HEK293 (cell line): ENCODE measurements at regions not wholly inside any gene's neighbourhood (a gene's known extent, or its start where the extent isn't known, plus 50 kb on each side); places are given as distances from the start of the nearest gene placed in this dataset.

Experiments
- CTCF ChIA-PET: fragments of 350-600 bp; formaldehyde crosslinking; extraction: SDS; loops from one replicate; lab custom pipeline; 2021; ENCODE audit warnings: antibody characterized with exemption; lab: Yijun Ruan, JAX
- POLR2A ChIA-PET: fragments of 300-600 bp; formaldehyde crosslinking; extraction: SDS; loops from one replicate; lab custom pipeline; 2020; ENCODE audit warnings: antibody characterized with exemption, inconsistent platforms; lab: Yijun Ruan, JAX
- H3K27ac ChIP-seq: fragments of 200-500 bp; sonication (Bioruptor generic); 2 replicates; pipeline ENCODE4 v1.5.1; 2014; ENCODE audit warnings: low read depth, low read length, control low read depth, inconsistent platforms; ENCODE audit errors: extremely low read depth
- H3K36me3 ChIP-seq, 2 experiments: fragments of 200-500 bp in 1 of 2; sonication (Bioruptor generic) in 1 of 2; 1 replicate in 1 of 2; 2 replicates in 1 of 2; pipeline ENCODE4 v1.5.1; 2014 to 2017; ENCODE audit warnings: inconsistent platforms in 2 of 2, low read length in 2 of 2; ENCODE audit not compliant: control insufficient read depth in 2 of 2, insufficient read depth in 1 of 2
- H3K4me1 ChIP-seq: fragments of 200-500 bp; sonication (Bioruptor generic); 2 replicates; pipeline ENCODE4 v1.5.1; 2014; ENCODE audit warnings: mild to moderate bottlenecking, low read length, inconsistent platforms; ENCODE audit not compliant: control insufficient read depth, insufficient read depth
- H3K4me3 ChIP-seq: 2 replicates; pipeline ENCODE4 v1.5.1; 2011; ENCODE audit warnings: low read depth, mild to moderate bottlenecking, control low read depth, low read length, moderate library complexity
- H3K9me3 ChIP-seq: fragments of 200-500 bp; sonication (Bioruptor generic); 2 replicates; pipeline ENCODE4 v1.5.1; 2014; ENCODE audit warnings: low read depth, low read length, inconsistent platforms; ENCODE audit not compliant: control insufficient read depth, insufficient read depth
- GLI2 ChIP-seq: fragments of 450-650 bp; formaldehyde crosslinking; IDR thresholded peaks from 2 replicates; pipeline ENCODE4; 2017; ENCODE audit warnings: missing biosample characterization, missing genetic modification characterization, low read depth, borderline replicate concordance
- HOXC10 ChIP-seq: sonication (generic); formaldehyde crosslinking; IDR thresholded peaks from 2 replicates; pipeline ENCODE4 v1.8.1; 2023; ENCODE audit warnings: mild to moderate bottlenecking, missing genetic modification reagents
- KLF1 ChIP-seq: fragments of 450-650 bp; formaldehyde crosslinking; IDR thresholded peaks from 2 replicates; pipeline ENCODE4 v1.5.1; 2016; ENCODE audit warnings: missing biosample characterization, missing genetic modification characterization
- OVOL3 ChIP-seq: fragments of 450-650 bp; formaldehyde crosslinking; IDR thresholded peaks from 2 replicates; pipeline ENCODE4 v1.5.1; 2016; ENCODE audit warnings: missing biosample characterization, missing genetic modification characterization
- RBAK ChIP-seq: fragments of 450-650 bp; formaldehyde crosslinking; IDR thresholded peaks from 2 replicates; pipeline ENCODE4 v1.5.1; 2016; ENCODE audit warnings: missing biosample characterization, missing genetic modification characterization
- SCRT2 ChIP-seq: fragments of 450-650 bp; formaldehyde crosslinking; IDR thresholded peaks from 2 replicates; pipeline ENCODE4 v1.5.1; 2016; ENCODE audit warnings: missing biosample characterization, missing genetic modification characterization
- ZIC2 ChIP-seq: fragments of 450-650 bp; formaldehyde crosslinking; IDR thresholded peaks from 2 replicates; pipeline ENCODE4 v1.5.1; 2016; ENCODE audit warnings: missing biosample characterization, missing genetic modification characterization
- ZNF10 ChIP-seq: fragments of 450-650 bp; formaldehyde crosslinking; IDR thresholded peaks from 2 replicates; pipeline ENCODE4 v1.5.1; 2017; ENCODE audit warnings: missing biosample characterization, missing genetic modification characterization
- ZNF140 ChIP-seq: fragments of 450-650 bp; formaldehyde crosslinking; IDR thresholded peaks from 2 replicates; pipeline ENCODE4 v1.5.1; 2016; ENCODE audit warnings: missing biosample characterization, missing genetic modification characterization
- ZNF157 ChIP-seq: fragments of 450-650 bp; formaldehyde crosslinking; IDR thresholded peaks from 2 replicates; pipeline ENCODE4 v1.5.1; 2016; ENCODE audit warnings: missing biosample characterization, missing genetic modification characterization
- ZNF223 ChIP-seq: fragments of 450-650 bp; formaldehyde crosslinking; IDR thresholded peaks from 2 replicates; pipeline ENCODE4 v1.5.1; 2016; ENCODE audit warnings: missing biosample characterization, missing genetic modification characterization
- ZNF354C ChIP-seq: fragments of 450-650 bp; formaldehyde crosslinking; IDR thresholded peaks from 2 replicates; pipeline ENCODE4 v1.5.1; 2016; ENCODE audit warnings: missing biosample characterization, missing genetic modification characterization, low read depth, borderline replicate concordance
- ZNF544 ChIP-seq: fragments of 450-650 bp; formaldehyde crosslinking; IDR thresholded peaks from 2 replicates; pipeline ENCODE4 v1.5.0; 2017; ENCODE audit warnings: missing biosample characterization, missing genetic modification characterization
- ZNF610 ChIP-seq: fragments of 450-650 bp; formaldehyde crosslinking; IDR thresholded peaks from 2 replicates; pipeline ENCODE4 v1.5.1; 2016; ENCODE audit warnings: missing biosample characterization, missing genetic modification characterization, borderline replicate concordance
- ZNF658 ChIP-seq: fragments of 450-650 bp; formaldehyde crosslinking; IDR thresholded peaks from 2 replicates; pipeline ENCODE4; 2016; ENCODE audit warnings: missing biosample characterization, missing genetic modification characterization
- ZNF701 ChIP-seq: fragments of 450-650 bp; formaldehyde crosslinking; IDR thresholded peaks from 2 replicates; pipeline ENCODE4 v1.5.1; 2016; ENCODE audit warnings: missing biosample characterization, missing genetic modification characterization
- ZNF76 ChIP-seq: fragments of 450-650 bp; formaldehyde crosslinking; IDR thresholded peaks from 2 replicates; pipeline ENCODE4; 2016; ENCODE audit warnings: low read depth, missing biosample characterization, missing genetic modification characterization, borderline replicate concordance
- TF ChIP-seq, protein P1 (sequence below): fragments of 450-650 bp; formaldehyde crosslinking; IDR thresholded peaks from 2 replicates; pipeline ENCODE4 v1.5.1; 2016; ENCODE audit warnings: missing biosample characterization, missing genetic modification characterization
- TF ChIP-seq, protein P2 (sequence below): fragments of 450-650 bp; formaldehyde crosslinking; optimal IDR thresholded peaks from 2 replicates; pipeline ENCODE3; 2016; ENCODE audit warnings: missing biosample characterization, mild to moderate bottlenecking, missing genetic modification characterization
- TF ChIP-seq, protein P3 (sequence below): fragments of 450-650 bp; formaldehyde crosslinking; IDR thresholded peaks from 2 replicates; pipeline ENCODE4 v1.5.1; 2016; ENCODE audit warnings: missing biosample characterization, missing genetic modification characterization

DNA sequence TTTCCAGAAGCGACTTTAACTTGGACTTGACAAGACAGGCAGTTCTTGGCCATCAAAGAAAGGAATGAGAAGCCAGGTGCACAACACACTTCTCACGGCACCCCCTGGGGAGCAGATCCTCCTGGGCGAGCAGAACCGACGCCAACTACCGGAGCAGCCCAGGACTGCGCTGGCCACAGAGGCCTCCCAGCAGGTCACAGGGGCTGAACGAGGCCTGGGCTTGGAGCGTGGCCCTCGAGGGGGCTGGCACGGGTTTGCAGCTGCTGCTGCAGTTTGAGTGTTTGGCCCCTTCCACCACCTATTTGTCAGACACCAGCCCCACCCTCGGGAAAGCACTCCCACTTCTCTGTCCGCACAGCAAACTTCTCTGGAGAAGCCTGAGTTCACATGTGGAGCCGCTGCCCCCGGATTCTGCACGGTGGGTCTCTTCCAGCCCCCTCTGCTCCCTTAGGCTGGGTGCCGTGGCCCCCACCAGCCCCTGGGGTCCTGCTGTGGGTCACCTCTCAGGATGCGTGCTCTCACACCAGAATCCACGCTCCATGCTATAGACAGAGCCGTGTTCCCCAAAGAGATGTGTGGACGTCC, 306.7 kb upstream of the SALL3 start:
- Histone ChIP-seq H3K27ac (no peak overlapping the region), H3K4me1 (no peaks in the 10 kb centered on the region), H3K9me3 (no peaks in the 10 kb centered on the region), H3K4me3 (no peak overlapping the region), H3K36me3 (no peaks in the 10 kb centered on the region)
- TF ChIP-seq SCRT2 (tag by site-specific recombination) (no peak), ZNF10 (tag by site-specific recombination) (no peak), ZNF658 (tag by site-specific recombination) (no peak), OVOL3 (tag by site-specific recombination) (no peak), ZNF701 (no peak), HOXC10 (no peak), KLF1 (tag by site-specific recombination) (no peak), ZNF76 (no peak), ZIC2 (tag by site-specific recombination) (no peak), ZNF544 (tag by site-specific recombination) (no peak), ZNF140 (tag by site-specific recombination) (no peak)
- TF ChIP-seq, protein P1, sequence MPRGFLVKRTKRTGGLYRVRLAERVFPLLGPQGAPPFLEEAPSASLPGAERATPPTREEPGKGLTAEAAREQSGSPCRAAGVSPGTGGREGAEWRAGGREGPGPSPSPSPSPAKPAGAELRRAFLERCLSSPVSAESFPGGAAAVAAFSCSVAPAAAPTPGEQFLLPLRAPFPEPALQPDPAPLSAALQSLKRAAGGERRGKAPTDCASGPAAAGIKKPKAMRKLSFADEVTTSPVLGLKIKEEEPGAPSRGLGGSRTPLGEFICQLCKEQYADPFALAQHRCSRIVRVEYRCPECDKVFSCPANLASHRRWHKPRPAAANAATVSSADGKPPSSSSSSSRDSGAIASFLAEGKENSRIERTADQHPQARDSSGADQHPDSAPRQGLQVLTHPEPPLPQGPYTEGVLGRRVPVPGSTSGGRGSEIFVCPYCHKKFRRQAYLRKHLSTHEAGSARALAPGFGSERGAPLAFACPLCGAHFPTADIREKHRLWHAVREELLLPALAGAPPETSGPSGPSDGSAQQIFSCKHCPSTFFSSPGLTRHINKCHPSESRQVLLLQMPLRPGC, result no peak
- TF ChIP-seq, protein P2, sequence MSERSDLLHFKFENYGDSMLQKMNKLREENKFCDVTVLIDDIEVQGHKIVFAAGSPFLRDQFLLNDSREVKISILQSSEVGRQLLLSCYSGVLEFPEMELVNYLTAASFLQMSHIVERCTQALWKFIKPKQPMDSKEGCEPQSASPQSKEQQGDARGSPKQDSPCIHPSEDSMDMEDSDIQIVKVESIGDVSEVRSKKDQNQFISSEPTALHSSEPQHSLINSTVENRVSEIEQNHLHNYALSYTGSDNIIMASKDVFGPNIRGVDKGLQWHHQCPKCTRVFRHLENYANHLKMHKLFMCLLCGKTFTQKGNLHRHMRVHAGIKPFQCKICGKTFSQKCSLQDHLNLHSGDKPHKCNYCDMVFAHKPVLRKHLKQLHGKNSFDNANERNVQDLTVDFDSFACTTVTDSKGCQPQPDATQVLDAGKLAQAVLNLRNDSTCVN (tag by site-specific recombination), result no peak
- POLR2A ChIA-PET, result no interaction called here
- CTCF ChIA-PET, result no interaction called here

DNA sequence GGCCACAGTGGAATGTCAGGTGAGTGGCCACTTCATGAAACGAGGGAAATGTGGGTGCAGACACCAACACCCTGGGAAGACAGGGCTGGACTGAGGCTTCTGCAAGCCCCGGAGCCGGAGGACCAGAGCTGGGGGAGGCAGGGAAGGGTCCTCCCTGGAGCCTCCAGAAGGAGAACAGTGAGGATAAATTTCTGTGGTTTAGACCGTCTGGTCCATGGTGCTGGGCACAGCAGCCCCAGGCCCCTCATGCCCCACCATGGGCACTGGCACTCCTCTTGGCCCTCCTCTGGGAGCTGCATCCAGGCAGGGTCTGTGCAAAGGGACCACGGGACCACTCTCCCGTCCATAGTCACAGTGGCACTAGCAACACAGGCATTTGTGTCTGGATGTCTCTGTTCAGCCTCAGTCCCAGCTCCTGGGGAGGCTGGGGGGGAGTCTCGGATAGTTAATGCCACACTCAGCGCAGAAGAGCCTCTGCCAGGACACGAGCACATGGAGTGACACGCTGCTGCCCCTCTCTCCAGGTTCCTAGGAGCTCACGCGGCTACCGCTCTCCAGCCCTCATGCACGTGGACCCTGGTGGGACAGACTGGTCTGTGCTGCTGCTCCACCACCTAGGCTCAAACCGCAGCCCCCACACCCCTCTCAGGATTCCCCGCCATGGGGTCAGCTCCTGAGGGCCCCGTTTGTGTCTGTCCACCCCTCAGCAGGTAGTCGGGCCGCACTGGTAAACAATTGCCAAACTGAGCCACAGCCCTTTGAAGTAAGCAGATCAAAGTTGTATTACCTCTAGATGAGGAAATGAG, 305.9 kb upstream of the SALL3 start:
- ChIA-PET CTCF (no interaction called here), POLR2A (no interaction called here)
- Histone ChIP-seq H3K36me3 (no peaks in the 10 kb centered on the region), H3K9me3 (no peaks in the 10 kb centered on the region), H3K4me1 (no peaks in the 10 kb centered on the region)
- TF ChIP-seq, protein P3, sequence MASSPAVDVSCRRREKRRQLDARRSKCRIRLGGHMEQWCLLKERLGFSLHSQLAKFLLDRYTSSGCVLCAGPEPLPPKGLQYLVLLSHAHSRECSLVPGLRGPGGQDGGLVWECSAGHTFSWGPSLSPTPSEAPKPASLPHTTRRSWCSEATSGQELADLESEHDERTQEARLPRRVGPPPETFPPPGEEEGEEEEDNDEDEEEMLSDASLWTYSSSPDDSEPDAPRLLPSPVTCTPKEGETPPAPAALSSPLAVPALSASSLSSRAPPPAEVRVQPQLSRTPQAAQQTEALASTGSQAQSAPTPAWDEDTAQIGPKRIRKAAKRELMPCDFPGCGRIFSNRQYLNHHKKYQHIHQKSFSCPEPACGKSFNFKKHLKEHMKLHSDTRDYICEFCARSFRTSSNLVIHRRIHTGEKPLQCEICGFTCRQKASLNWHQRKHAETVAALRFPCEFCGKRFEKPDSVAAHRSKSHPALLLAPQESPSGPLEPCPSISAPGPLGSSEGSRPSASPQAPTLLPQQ (tag by site-specific recombination), result no peak
- TF ChIP-seq ZNF354C (tag by site-specific recombination) (no peak), OVOL3 (tag by site-specific recombination) (no peak), GLI2 (tag by site-specific recombination) (no peak), ZNF157 (tag by site-specific recombination) (no peak), RBAK (no peak), ZNF610 (no peak), ZNF223 (tag by site-specific recombination) (no peak)
- TF ChIP-seq, all 188 proteins: peak for 0
- H3K27ac ChIP-seq, result no peak overlapping the region
- H3K4me3 ChIP-seq, result no peak overlapping the region
